ENCODE measurements at regions not wholly inside any gene's neighbourhood (a gene's known extent, or its start where the extent isn't known, plus 50 kb on each side); places are given as distances from the start of the nearest gene placed in this dataset.
"Not testable (repeated sequence)": the region's sequence is repeated elsewhere in the genome, so short reads cannot be mapped to it uniquely, and the experiment has no call there.

DNA sequence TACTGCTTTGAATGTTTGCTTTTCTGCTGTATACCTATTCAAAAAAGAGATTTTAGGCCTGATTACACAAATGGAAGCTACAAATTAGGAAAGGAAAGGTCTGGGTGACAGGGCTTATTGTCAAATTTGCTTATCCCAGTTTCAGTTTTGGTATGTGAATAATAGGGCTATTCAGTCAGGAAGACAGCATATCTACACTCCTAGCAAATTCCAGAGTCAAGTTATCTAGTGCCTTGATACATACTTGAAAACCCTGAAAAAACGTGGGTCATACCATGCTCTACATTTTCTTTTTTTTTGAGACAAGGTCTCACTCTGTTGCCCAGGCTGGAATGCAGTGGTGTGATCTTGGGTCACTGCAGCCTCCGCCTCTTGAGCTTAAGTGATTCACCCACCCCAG is 59.2 kb upstream of the CCDC180 start:
- H3K9me3 Mint-ChIP-seq, DNase-seq, ATAC-seq, H3K4me1 Mint-ChIP-seq, H3K27me3 Mint-ChIP-seq, H3K4me3 Mint-ChIP-seq: not testable (repeated sequence)
- POLR2A ChIA-PET = interaction anchor here (1.0 kb wide), 1 partner anchor 10 kb away, joined by 3 read pairs; no protein-coding TSS in a partner anchor
- Mint-ChIP-seq H3K27ac (peak overlapping the region in 1 of 10 donors; percentile 20), H3K36me3 (peaks cover 0 to 45% (median 6%) of the 10 kb centered on the region in 3 donors)

GRCh38 chr9:97243606-97244005 is 63.9 kb upstream of the CCDC180 start:
- POLR2A ChIA-PET = no interaction called here
- Mint-ChIP-seq H3K9me3 (no peaks in the 10 kb centered on the region), H3K36me3 (peaks cover 0 to 23% (median 7%) of the 10 kb centered on the region in 3 donors), H3K27ac (no peak overlapping the region), H3K27me3 (no peaks in the 10 kb centered on the region), H3K4me3 (no peak overlapping the region), H3K4me1 (peaks cover 11 to 28% (median 21%) of the 10 kb centered on the region in 4 donors)
- DNase-seq = no peak
- no peak for ATAC-seq

DNA sequence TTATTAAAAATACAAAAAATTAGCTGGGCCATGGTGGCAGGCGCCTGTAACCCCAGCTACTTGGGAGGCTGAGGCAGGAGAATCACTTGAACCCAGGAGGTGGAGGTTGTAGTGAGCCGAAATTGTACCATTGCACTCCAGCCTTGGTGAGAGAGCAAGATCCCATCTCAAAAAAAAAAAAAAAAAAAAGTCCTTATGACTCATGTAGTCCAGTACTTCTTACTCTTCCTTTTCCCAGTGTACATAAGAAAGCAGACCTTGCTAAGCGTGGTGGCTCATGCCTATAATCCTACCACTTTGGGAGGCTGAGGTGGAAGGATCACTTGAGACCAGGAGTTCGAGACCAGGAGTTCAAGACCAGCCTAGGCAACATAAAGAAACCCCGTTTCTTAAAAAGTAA is 66.0 kb upstream of the CCDC180 start:
- peak overlapping the region in 1 of 10 donors; percentile 66 for H3K27ac Mint-ChIP-seq
- peak overlapping the region in 2 of 10 donors; percentile 29 to 53 for H3K4me3 Mint-ChIP-seq
- H3K4me1 Mint-ChIP-seq = peaks cover 20 to 42% (median 27%) of the 10 kb centered on the region in 4 donors
- H3K9me3 Mint-ChIP-seq, DNase-seq, H3K27me3 Mint-ChIP-seq, POLR2A ChIA-PET, ATAC-seq, H3K36me3 Mint-ChIP-seq: not testable (repeated sequence)

GRCh38 chr9:97237951-97238889 is 69.2 kb upstream of the CCDC180 start:
- H3K27me3 Mint-ChIP-seq = no peaks in the 10 kb centered on the region
- DNase-seq (peak; percentile 54 to 86 (median 68)), ATAC-seq (peak; percentile 95 to 96)
- H3K36me3 Mint-ChIP-seq = peaks cover 1 to 4% (median 2%) of the 10 kb centered on the region in 3 donors
- H3K4me3 Mint-ChIP-seq = peak overlapping the region; percentile 90 to 99 (median 96)
- H3K9me3 Mint-ChIP-seq = peaks cover 0 to 5% (median 0%) of the 10 kb centered on the region in 9 donors
- H3K4me1 Mint-ChIP-seq = peaks cover 20 to 40% (median 25%) of the 10 kb centered on the region in 4 donors
- H3K27ac Mint-ChIP-seq = peak overlapping the region; percentile 89 to 98 (median 94)
- POLR2A ChIA-PET = interaction anchor here (0.6 to 2.0 kb wide), 5 partner anchors 10 to 1019 kb away, joined by 3 to 11 read pairs (median 4); partner anchors contain the start of genes NCBP1, TSTD2 and ZNF782

- peaks cover 16 to 32% (median 24%) of the 10 kb centered on the region in 4 donors for H3K4me1 Mint-ChIP-seq
- H3K4me3 Mint-ChIP-seq = peak overlapping the region; percentile 64 to 99 (median 96)
- DNase-seq (no peak), ATAC-seq (no peak)
- peaks cover 6 to 11% (median 8%) of the 10 kb centered on the region in 3 donors for H3K36me3 Mint-ChIP-seq
- H3K9me3 Mint-ChIP-seq = peaks cover 0 to 10% (median 0%) of the 10 kb centered on the region in 9 donors
- POLR2A ChIA-PET = interaction anchor here (0.6 to 2.0 kb wide), 5 partner anchors 11 to 1020 kb away, joined by 3 to 11 read pairs (median 4); partner anchors contain the start of genes TSTD2 and ZNF782
- no peaks in the 10 kb centered on the region for H3K27me3 Mint-ChIP-seq
- peak overlapping the region in 7 of 10 donors; percentile 63 to 94 (median 71) for H3K27ac Mint-ChIP-seq
These were observed 70.1 kb upstream of the CCDC180 start for GRCh38 chr9:97237311-97237786.

- Mint-ChIP-seq H3K4me1 (peaks cover 5 to 10% (median 6%) of the 10 kb centered on the region in 4 donors), H3K9me3 (peaks cover 0 to 14% (median 0%) of the 10 kb centered on the region in 9 donors), H3K36me3 (peaks cover 6 to 11% (median 7%) of the 10 kb centered on the region in 3 donors)
- ATAC-seq, H3K4me3 Mint-ChIP-seq, POLR2A ChIA-PET, H3K27me3 Mint-ChIP-seq, DNase-seq, H3K27ac Mint-ChIP-seq: not testable (repeated sequence)
These were observed 74.5 kb upstream of the CCDC180 start for GRCh38 chr9:97233009-97233400.

DNA sequence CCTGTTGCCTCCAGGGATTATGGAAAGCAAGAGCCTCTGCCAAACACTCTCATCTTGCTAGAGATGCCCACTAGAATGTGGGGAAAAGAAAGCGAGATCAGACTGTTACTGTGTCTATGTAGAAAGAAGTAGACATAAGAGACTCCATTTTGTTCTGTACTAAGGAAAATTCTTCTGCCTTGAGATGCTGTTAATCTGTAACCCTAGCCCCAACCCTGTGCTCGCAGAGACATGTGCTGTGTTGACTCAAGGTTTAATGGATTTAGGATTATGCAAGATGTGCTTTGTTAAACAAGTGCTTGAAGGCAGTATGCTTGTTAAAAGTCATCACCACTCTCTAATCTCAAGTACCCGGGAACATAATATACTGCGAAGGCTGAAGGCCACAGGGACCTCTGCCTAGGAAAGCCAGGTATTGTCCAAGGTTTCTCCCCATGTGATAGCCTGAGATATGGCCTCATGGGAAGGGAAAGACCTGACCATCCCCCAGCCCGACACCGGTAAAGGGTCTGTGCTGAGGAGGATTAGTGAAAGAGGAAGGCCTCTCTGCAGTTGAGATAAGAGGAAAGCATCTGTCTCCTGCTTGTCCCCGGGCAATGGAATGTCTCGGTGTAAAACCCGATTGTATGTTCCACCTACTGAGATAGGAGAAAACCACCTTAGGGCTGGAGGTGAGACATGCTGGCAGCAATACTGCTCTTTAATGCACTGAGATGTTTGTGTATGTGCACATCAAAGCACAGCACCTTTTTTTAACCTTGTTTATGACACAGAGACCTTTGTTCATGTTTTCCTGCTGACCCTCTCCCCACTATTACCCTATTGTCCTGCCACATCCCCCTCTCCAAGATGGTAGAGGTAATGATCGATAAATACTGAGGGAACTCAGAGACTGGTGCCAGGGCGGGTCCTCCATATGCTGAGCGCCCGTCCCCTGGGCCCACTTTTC is 75.1 kb upstream of the CCDC180 start:
- ATAC-seq, H3K27me3 Mint-ChIP-seq, H3K4me1 Mint-ChIP-seq, H3K27ac Mint-ChIP-seq, H3K4me3 Mint-ChIP-seq, DNase-seq, POLR2A ChIA-PET: not testable (repeated sequence)
- Mint-ChIP-seq H3K9me3 (peaks cover 0 to 14% (median 0%) of the 10 kb centered on the region in 9 donors), H3K36me3 (peaks cover 6 to 11% (median 7%) of the 10 kb centered on the region in 3 donors)

- peaks cover 5 to 11% (median 9%) of the 10 kb centered on the region in 4 donors for H3K4me1 Mint-ChIP-seq
- POLR2A ChIA-PET = interaction anchor here (2.5 kb wide), 1 partner anchor 15 kb away, joined by 11 read pairs; no protein-coding TSS in a partner anchor
- H3K27ac Mint-ChIP-seq, H3K9me3 Mint-ChIP-seq, H3K36me3 Mint-ChIP-seq, DNase-seq, ATAC-seq: not testable (repeated sequence)
- peaks cover 32 to 66% (median 37%) of the 10 kb centered on the region in 5 donors for H3K27me3 Mint-ChIP-seq
- H3K4me3 Mint-ChIP-seq = peak overlapping the region in 8 of 10 donors; percentile 22 to 77 (median 36)
These were observed 85.1 kb upstream of the CCDC180 start for GRCh38 chr9:97222393-97222792.

DNA sequence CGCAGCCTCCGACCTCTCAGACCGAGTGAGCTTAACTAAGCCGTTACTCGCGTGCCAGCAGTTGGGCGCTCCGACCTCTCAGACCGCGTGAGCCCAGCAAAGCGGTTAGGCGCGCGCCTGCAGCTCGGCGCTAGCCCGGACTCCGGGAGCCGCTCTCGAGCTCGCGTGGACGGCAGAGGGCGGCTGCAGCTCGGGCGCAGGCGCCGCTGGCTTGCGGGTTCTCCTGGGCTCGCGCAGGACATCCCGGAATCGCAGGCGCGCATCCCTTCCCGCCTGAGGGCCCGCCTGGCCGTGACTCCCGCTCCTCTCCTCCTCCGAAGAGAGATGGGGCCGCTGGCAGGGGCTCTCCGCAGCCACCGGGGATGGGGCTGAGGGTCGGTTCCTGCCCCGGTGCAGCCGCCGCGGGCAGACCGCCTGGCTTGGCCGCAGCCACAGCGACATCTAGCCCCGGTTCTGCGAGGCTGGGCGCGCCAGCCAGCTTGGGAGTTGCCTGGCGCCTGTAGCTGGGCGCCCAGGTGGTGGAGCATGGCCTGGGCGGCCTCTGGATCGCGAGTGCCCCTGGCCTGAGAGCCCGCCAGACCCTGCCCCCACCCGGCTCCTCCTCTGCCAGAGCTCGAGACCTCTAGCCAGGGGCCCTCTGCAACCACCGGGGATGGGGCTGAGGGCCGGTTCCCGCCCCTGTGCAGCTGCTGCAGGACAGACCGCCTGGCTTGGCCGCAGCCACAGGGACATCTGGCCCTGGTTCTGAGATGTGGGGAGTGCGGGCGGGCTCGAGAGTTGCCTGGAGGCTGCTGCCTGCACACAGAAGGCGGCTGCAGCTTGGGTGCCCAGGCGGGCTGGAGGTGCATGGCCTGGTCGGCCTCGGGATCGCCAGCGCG is 85.7 kb upstream of the CCDC180 start:
- peak overlapping the region in 1 of 10 donors; percentile 66 for H3K27ac Mint-ChIP-seq
- H3K4me1 Mint-ChIP-seq = peaks cover 5 to 11% (median 9%) of the 10 kb centered on the region in 4 donors
- DNase-seq = peak; percentile 38 to 78 (median 51)
- H3K4me3 Mint-ChIP-seq = peak overlapping the region; percentile 77 to 97 (median 86)
- POLR2A ChIA-PET = interaction anchor here (2.5 kb wide), 1 partner anchor 16 kb away, joined by 11 read pairs; no protein-coding TSS in a partner anchor
- ATAC-seq = peak; percentile 94 to 96
- H3K36me3 Mint-ChIP-seq, H3K9me3 Mint-ChIP-seq: not testable (repeated sequence)
- H3K27me3 Mint-ChIP-seq = peaks cover 32 to 73% (median 37%) of the 10 kb centered on the region in 5 donors

GRCh38 chr9:97220894-97221477 is 86.5 kb upstream of the CCDC180 start:
- POLR2A ChIA-PET = interaction anchor here (2.5 kb wide), 1 partner anchor 17 kb away, joined by 11 read pairs; no protein-coding TSS in a partner anchor
- peak overlapping the region in 1 of 10 donors; percentile 66 for H3K27ac Mint-ChIP-seq
- peaks cover 0 to 2% (median 0%) of the 10 kb centered on the region in 9 donors for H3K9me3 Mint-ChIP-seq
- H3K27me3 Mint-ChIP-seq = peaks cover 32 to 80% (median 37%) of the 10 kb centered on the region in 5 donors
- peak overlapping the region; percentile 77 to 97 (median 86) for H3K4me3 Mint-ChIP-seq
- no peak for DNase-seq
- ATAC-seq = peak; percentile 23 to 41
- H3K36me3 Mint-ChIP-seq = peaks cover 0 to 3% (median 0%) of the 10 kb centered on the region in 3 donors
- peaks cover 5 to 11% (median 9%) of the 10 kb centered on the region in 4 donors for H3K4me1 Mint-ChIP-seq

All from naive thymus-derived CD8-positive, alpha-beta T cell (primary cell).